SK-N-SH treated with all-trans-retinoic acid at 6 μM for 48 hours (cell line): ENCODE measurements at regions not wholly inside any gene's neighbourhood (a gene's known extent, or its start where the extent isn't known, plus 50 kb on each side); places are given as distances from the start of the nearest gene placed in this dataset.

Experiments
- ARNTL ChIP-seq: fragments of 450-650 bp; formaldehyde crosslinking; IDR thresholded peaks from 2 replicates; pipeline ENCODE4 v1.5.0; 2020; ENCODE audit warnings: low read depth, mild to moderate bottlenecking, moderate library complexity, borderline replicate concordance
- CREB5 ChIP-seq: fragments of 250-450 bp; sonication (Bioruptor Pico); IDR thresholded peaks from 2 replicates; pipeline ENCODE4 v1.5.1; 2020; ENCODE audit warnings: low read depth, mild to moderate bottlenecking, moderate library complexity
- CSRNP3 ChIP-seq: fragments of 250-450 bp; sonication (Bioruptor Pico); IDR thresholded peaks from 2 replicates; pipeline ENCODE4 v1.5.1; 2021; ENCODE audit warnings: mild to moderate bottlenecking, moderate library complexity
- PATZ1 ChIP-seq: fragments of 250-450 bp; sonication (Bioruptor Pico); IDR thresholded peaks from 2 replicates; pipeline ENCODE4 v1.8.0; 2020; ENCODE audit warnings: mild to moderate bottlenecking, moderate library complexity, borderline replicate concordance
- PPARA ChIP-seq: fragments of 250-450 bp; sonication (Bioruptor Pico); IDR thresholded peaks from 2 replicates; pipeline ENCODE4 v1.5.0; 2020; ENCODE audit warnings: mild to moderate bottlenecking, borderline replicate concordance
- RARB ChIP-seq: fragments of 250-450 bp; sonication (Bioruptor Pico); IDR thresholded peaks from 2 replicates; pipeline ENCODE4 v1.8.0; 2021; ENCODE audit warnings: mild to moderate bottlenecking, moderate library complexity
- TCF4 ChIP-seq: fragments of 250-450 bp; sonication (Bioruptor Pico); IDR thresholded peaks from 2 replicates; pipeline ENCODE4 v1.8.0; 2021; ENCODE audit warnings: mild to moderate bottlenecking, moderate library complexity, borderline replicate concordance
- ZC3H10 ChIP-seq: fragments of 250-450 bp; sonication (Bioruptor Pico); IDR thresholded peaks from 2 replicates; pipeline ENCODE4 v1.5.1; 2021; ENCODE audit warnings: mild to moderate bottlenecking, moderate library complexity
- ZFP3 ChIP-seq: fragments of 250-450 bp; sonication (Bioruptor Pico); IDR thresholded peaks from 2 replicates; pipeline ENCODE4 v1.5.0; 2020; ENCODE audit warnings: mild to moderate bottlenecking, moderate library complexity
- ZFP30 ChIP-seq: fragments of 450-650 bp; formaldehyde crosslinking; IDR thresholded peaks from 2 replicates; pipeline ENCODE4 v1.5.0; 2022; ENCODE audit warnings: mild to moderate bottlenecking, moderate library complexity
- ZNF565 ChIP-seq: fragments of 450-650 bp; formaldehyde crosslinking; conservative IDR thresholded peaks from 2 replicates; pipeline ENCODE4 v1.5.0; 2020; ENCODE audit warnings: low read depth, mild to moderate bottlenecking, moderate library complexity

GRCh38 chr2:215657844-215658243, 222.0 kb upstream of the FN1 start:
- TF ChIP-seq ZNF565 (no peak), CSRNP3 (CRISPR knock-in tag) (no peak), CREB5 (CRISPR knock-in tag) (no peak), ARNTL (no peak), PATZ1 (CRISPR knock-in tag) (no peak), RARB (no peak), PPARA (no peak), TCF4 (CRISPR knock-in tag) (no peak), ZC3H10 (CRISPR knock-in tag) (no peak), ZFP3 (CRISPR knock-in tag) (no peak), ZFP30 (no peak)
